ENCODE measurements at regions not wholly inside any gene's neighbourhood (a gene's known extent, or its start where the extent isn't known, plus 50 kb on each side); places are given as distances from the start of the nearest gene placed in this dataset.
A peak's percentile ranks its signal among the peaks of the same experiment; 100 is the strongest.
"Not testable (repeated sequence)": the region's sequence is repeated elsewhere in the genome, so short reads cannot be mapped to it uniquely, and the experiment has no call there.

- TF ChIP-seq CTCF (conservative IDR thresholded peaks at IDR 0.05; ENCODE audit: control insufficient read depth, insufficient read depth, low read depth, low read length) = no peak
- peak; percentile 100 for DNase-seq (ENCODE audit: low read depth)
- H3K4me3 ChIP-seq (ENCODE audit: control insufficient read depth, low read depth, low read length) = no peak overlapping the region
These were observed 271.6 kb upstream of the SGK1 start for GRCh38 chr6:134589512-134589911.

GRCh38 chr6:134588267-134588666 is 270.4 kb upstream of the SGK1 start:
- DNase-seq (ENCODE audit: low read depth) = no peak
- TF ChIP-seq CTCF (conservative IDR thresholded peaks at IDR 0.05; ENCODE audit: control insufficient read depth, insufficient read depth, low read depth, low read length) = no peak

GRCh38 chr6:134585517-134585873 is 267.6 kb upstream of the SGK1 start:
- no peak for DNase-seq (ENCODE audit: low read depth)
- H3K4me3 ChIP-seq (ENCODE audit: control insufficient read depth, low read depth, low read length) = no peak overlapping the region
- TF ChIP-seq CTCF (conservative IDR thresholded peaks at IDR 0.05; ENCODE audit: control insufficient read depth, insufficient read depth, low read depth, low read length) = no peak

More at GRCh38 chr6:134588267-134588666, 270.4 kb upstream of the SGK1 start:
- no peak overlapping the region for H3K4me3 ChIP-seq (ENCODE audit: control insufficient read depth, low read depth, low read length)

GRCh38 chr6:134584847-134585516 is 267.1 kb upstream of the SGK1 start:
- no peak for DNase-seq (ENCODE audit: low read depth)
- no peak overlapping the region for H3K4me3 ChIP-seq (ENCODE audit: control insufficient read depth, low read depth, low read length)
- TF ChIP-seq CTCF (conservative IDR thresholded peaks at IDR 0.05; ENCODE audit: control insufficient read depth, insufficient read depth, low read depth, low read length) = no peak

GRCh38 chr6:134577998-134578397 is 260.1 kb upstream of the SGK1 start:
- peak; percentile 49 for DNase-seq (ENCODE audit: low read depth)
- TF ChIP-seq CTCF (conservative IDR thresholded peaks at IDR 0.05; ENCODE audit: control insufficient read depth, insufficient read depth, low read depth, low read length) = no peak
- no peak overlapping the region for H3K4me3 ChIP-seq (ENCODE audit: control insufficient read depth, low read depth, low read length)

- DNase-seq (ENCODE audit: low read depth) = peak; percentile 7
- H3K4me3 ChIP-seq (ENCODE audit: control insufficient read depth, low read depth, low read length) = no peak overlapping the region
- TF ChIP-seq CTCF (conservative IDR thresholded peaks at IDR 0.05; ENCODE audit: control insufficient read depth, insufficient read depth, low read depth, low read length) = no peak
These were observed 257.3 kb upstream of the SGK1 start for GRCh38 chr6:134575221-134575620.

GRCh38 chr6:134574491-134574890 is 256.6 kb upstream of the SGK1 start:
- no peak for DNase-seq (ENCODE audit: low read depth)
- no peak overlapping the region for H3K4me3 ChIP-seq (ENCODE audit: control insufficient read depth, low read depth, low read length)
- no peak for TF ChIP-seq CTCF (conservative IDR thresholded peaks at IDR 0.05; ENCODE audit: control insufficient read depth, insufficient read depth, low read depth, low read length)

GRCh38 chr6:134569996-134570395 is 252.1 kb upstream of the SGK1 start:
- not testable (repeated sequence) for H3K4me3 ChIP-seq (ENCODE audit: control insufficient read depth, low read depth, low read length); DNase-seq (ENCODE audit: low read depth)

Measured in fibroblast of mammary gland (primary cell).